Activated CD8-positive, alpha-beta T cell treated with anti-CD3 and anti-CD28 coated beads for 36 hours (primary cell): ENCODE measurements at regions not wholly inside any gene's neighbourhood (a gene's known extent, or its start where the extent isn't known, plus 50 kb on each side); places are given as distances from the start of the nearest gene placed in this dataset.

Experiments used
- ATAC-seq: fragments of 200-7000 bp; cut with Tn5 transposase; one replicate; pipeline ENCODE4 v1.10.0; 2021; ENCODE audit warnings: mild to moderate bottlenecking, moderate library complexity
- CTCF ChIA-PET: fragments of 350-600 bp; sonication (Branson Sonifier 250); formaldehyde crosslinking; loops from one replicate; lab custom pipeline; 2021; ENCODE audit warnings: antibody characterized with exemption; lab: Charles Lee
- POLR2A ChIA-PET: fragments of 350-600 bp; sonication (Branson Sonifier 250); formaldehyde crosslinking; loops from one replicate; lab custom pipeline; 2021; ENCODE audit warnings: antibody characterized with exemption; lab: Charles Lee
- DNase-seq: peaks from one replicate; pipeline ENCODE4 v3.0.0-alpha.2; 2020
- H3K27ac Mint-ChIP-seq: one replicate; pipeline ENCODE4 v1.8.0; 2021; ENCODE audit warnings: mild to moderate bottlenecking, mixed read lengths
- H3K27me3 Mint-ChIP-seq: one replicate; pipeline ENCODE4 v1.8.0; 2021; ENCODE audit warnings: mixed read lengths
- H3K36me3 Mint-ChIP-seq: one replicate; pipeline ENCODE4 v1.8.0; 2021; ENCODE audit warnings: low read depth, mixed read lengths
- H3K4me1 Mint-ChIP-seq: one replicate; pipeline ENCODE4 v1.8.0; 2021; ENCODE audit warnings: low read depth, mixed read lengths
- H3K4me3 Mint-ChIP-seq: one replicate; pipeline ENCODE4 v1.8.0; 2021; ENCODE audit warnings: mild to moderate bottlenecking, moderate library complexity, mixed read lengths
- H3K9me3 Mint-ChIP-seq: one replicate; pipeline ENCODE4 v1.8.0; 2021; ENCODE audit warnings: mixed read lengths
- CTCF ChIP-seq: fragments of 200-600 bp; IDR thresholded peaks from one replicate; pipeline ENCODE4 v1.8.0; 2022; ENCODE audit warnings: antibody characterized with exemption, mild to moderate bottlenecking
- intact Hi-C: fragments of 100-400 bp; cut with micrococcal nuclease; formaldehyde crosslinking; loops from one replicate; pipeline ENCODE4 v1.10.0; 2022

- peaks cover 6% of the 10 kb centered on the region for H3K4me1 Mint-ChIP-seq
- TF ChIP-seq CTCF = no peak
- H3K9me3 Mint-ChIP-seq = no peaks in the 10 kb centered on the region
- H3K27me3 Mint-ChIP-seq = peaks cover 5% of the 10 kb centered on the region
- H3K4me3 Mint-ChIP-seq = no peak overlapping the region
- no peak overlapping the region for H3K27ac Mint-ChIP-seq
- DNase-seq = peak; percentile 1
- intact Hi-C loops = no loop called here
- ChIA-PET CTCF (no interaction called here), POLR2A (no interaction called here)
- no peaks in the 10 kb centered on the region for H3K36me3 Mint-ChIP-seq
- ATAC-seq = peak; percentile 55
Observed at GRCh38 chr4:124018383-124019317, 622.1 kb downstream of the SPRY1 start.

GRCh38 chr4:124019749-124020549, 623.4 kb downstream of the SPRY1 start:
- intact Hi-C loops = no loop called here
- CTCF ChIA-PET = no interaction called here
- no peak for TF ChIP-seq CTCF
- H3K27me3 Mint-ChIP-seq = peaks cover 5% of the 10 kb centered on the region
- POLR2A ChIA-PET = no interaction called here
- peaks cover 6% of the 10 kb centered on the region for H3K4me1 Mint-ChIP-seq
- H3K27ac Mint-ChIP-seq = no peak overlapping the region
- no peaks in the 10 kb centered on the region for H3K36me3 Mint-ChIP-seq
- H3K9me3 Mint-ChIP-seq = no peaks in the 10 kb centered on the region
- DNase-seq (no peak), ATAC-seq (no peak)
- H3K4me3 Mint-ChIP-seq = no peak overlapping the region

- CTCF ChIA-PET = no interaction called here
- no peaks in the 10 kb centered on the region for H3K36me3 Mint-ChIP-seq
Observed at GRCh38 chr4:124025000-124025399, 628.4 kb downstream of the SPRY1 start.

GRCh38 chr4:124025428-124025827, 628.8 kb downstream of the SPRY1 start:
- no peak overlapping the region for H3K4me3 Mint-ChIP-seq
- POLR2A ChIA-PET = no interaction called here
- no peak overlapping the region for H3K27ac Mint-ChIP-seq
- H3K36me3 Mint-ChIP-seq = no peaks in the 10 kb centered on the region
- no peaks in the 10 kb centered on the region for H3K27me3 Mint-ChIP-seq
- intact Hi-C loops = no loop called here
- DNase-seq (no peak), ATAC-seq (no peak)
- H3K4me1 Mint-ChIP-seq = no peaks in the 10 kb centered on the region
- no peak for TF ChIP-seq CTCF
- CTCF ChIA-PET = no interaction called here
- no peaks in the 10 kb centered on the region for H3K9me3 Mint-ChIP-seq

More at GRCh38 chr4:124025000-124025399, 628.4 kb downstream of the SPRY1 start:
- no peak for TF ChIP-seq CTCF
- no peaks in the 10 kb centered on the region for H3K4me1 Mint-ChIP-seq
- H3K27me3 Mint-ChIP-seq = peaks cover under 1% of the 10 kb centered on the region
- POLR2A ChIA-PET = no interaction called here
- ATAC-seq (no peak), DNase-seq (no peak)
- intact Hi-C loops = no loop called here
- no peak overlapping the region for H3K27ac Mint-ChIP-seq
- H3K9me3 Mint-ChIP-seq = no peaks in the 10 kb centered on the region
- no peak overlapping the region for H3K4me3 Mint-ChIP-seq

- Mint-ChIP-seq H3K36me3 (no peaks in the 10 kb centered on the region), H3K27ac (no peak overlapping the region), H3K4me3 (no peak overlapping the region), H3K27me3 (no peaks in the 10 kb centered on the region), H3K9me3 (no peaks in the 10 kb centered on the region), H3K4me1 (no peaks in the 10 kb centered on the region)
- POLR2A ChIA-PET = no interaction called here
- no peak for TF ChIP-seq CTCF
- CTCF ChIA-PET = no interaction called here
- ATAC-seq = no peak
- intact Hi-C loops = no loop called here
- DNase-seq = no peak
Observed at GRCh38 chr4:124028182-124028581, 631.6 kb downstream of the SPRY1 start.
